Astrocyte (in vitro differentiated cells and primary cell): ENCODE measurements at regions not wholly inside any gene's neighbourhood (a gene's known extent, or its start where the extent isn't known, plus 50 kb on each side); places are given as distances from the start of the nearest gene placed in this dataset.

Experiments
- CTCF ChIP-seq: IDR thresholded peaks from 2 replicates; pipeline ENCODE4 v1.5.1; 2011; ENCODE audit warnings: low read depth, mild to moderate bottlenecking, inconsistent platforms, low read length, moderate library complexity; ENCODE audit not compliant: insufficient read depth
- EZH2 ChIP-seq: IDR thresholded peaks from 2 replicates; pipeline ENCODE4 v1.6.1; 2012; ENCODE audit warnings: mild to moderate bottlenecking, low read length, inconsistent platforms; ENCODE audit not compliant: insufficient read depth

DNA sequence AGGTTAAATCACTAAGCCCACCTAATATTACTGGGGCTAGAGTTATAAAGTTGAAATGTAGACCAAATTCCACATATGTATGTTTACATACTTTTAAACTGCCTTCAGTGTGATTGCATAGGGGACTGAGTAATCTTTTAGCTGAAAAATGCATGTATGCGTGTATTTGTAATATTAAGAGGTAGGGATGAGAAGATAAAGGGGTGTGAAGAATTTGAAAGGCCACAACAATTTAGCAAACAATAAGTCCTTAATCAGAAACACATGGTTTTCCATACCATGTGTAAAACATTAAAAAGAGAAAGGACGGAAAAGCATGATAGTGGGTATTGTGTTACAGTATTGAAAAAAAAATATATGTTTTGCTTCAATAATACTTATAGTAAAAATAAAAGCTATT is 919.9 kb upstream of the FLRT2 start:
- TF ChIP-seq CTCF: no peak
- no peak for TF ChIP-seq EZH2
